ENCODE measurements at regions not wholly inside any gene's neighbourhood (a gene's known extent, or its start where the extent isn't known, plus 50 kb on each side); places are given as distances from the start of the nearest gene placed in this dataset.
A peak's percentile ranks its signal among the peaks of the same experiment; 100 is the strongest.

DNA sequence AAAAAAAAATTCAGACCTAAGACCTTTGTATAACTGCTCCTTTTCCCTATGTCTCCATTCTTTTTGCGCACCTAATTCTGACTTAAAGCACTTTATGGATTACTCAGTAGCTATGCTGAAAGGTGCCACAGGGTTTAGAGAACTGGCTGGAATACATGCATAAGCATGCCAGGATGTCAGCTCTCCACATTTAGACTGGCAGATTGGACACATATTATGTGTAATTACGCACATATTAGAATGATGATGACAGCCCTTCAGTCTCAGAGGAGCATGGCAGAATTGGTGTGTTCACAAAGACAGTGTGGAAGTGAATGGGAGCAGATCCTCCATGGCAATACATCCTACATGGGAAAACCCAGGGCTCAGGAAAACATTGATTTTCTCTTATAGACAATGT, 108.1 kb upstream of the LSAMP start:
- Histone ChIP-seq H3K4me3 (ENCODE audit: insufficient read depth in 1 of 2, low read depth in 1 of 2, low read length in 2 of 2) (no peak overlapping the region), H2BK12ac (ENCODE audit: low read length in 2 of 2) (no peak overlapping the region), H3K18ac (ENCODE audit: low read depth in 1 of 2, low read length in 2 of 2) (no peak overlapping the region), H2BK5ac (ENCODE audit: low read depth, low read length, poor library complexity, severe bottlenecking) (no peak overlapping the region), H2AFZ (ENCODE audit: low read depth, low read length) (no peak overlapping the region), H3K4ac (ENCODE audit: low read depth in 1 of 2, low read length in 2 of 2) (no peak overlapping the region), H3K14ac (ENCODE audit: low read length in 2 of 2) (no peak overlapping the region), H3K36me3 (ENCODE audit: control insufficient read depth in 1 of 2, insufficient read depth in 2 of 2, low read depth in 1 of 2, low read length in 2 of 2) (no peaks in the 10 kb centered on the region), H3K4me1 (ENCODE audit: control insufficient read depth, insufficient read depth, low read depth, low read length) (no peaks in the 10 kb centered on the region), H3K27me3 (ENCODE audit: control insufficient read depth in 1 of 2, insufficient read depth in 1 of 2, low read length in 2 of 2) (no peaks in the 10 kb centered on the region), H3K27ac (ENCODE audit: low read length, poor library complexity, severe bottlenecking) (no peak overlapping the region), H3K9ac (ENCODE audit: low read length) (no peak overlapping the region), H4K8ac (ENCODE audit: low read length) (no peak overlapping the region), H2BK120ac (ENCODE audit: low read depth, low read length) (no peak overlapping the region), H3K79me1 (replicated peaks; ENCODE audit: low read length, poor library complexity, severe bottlenecking) (no peaks in the 10 kb centered on the region), H3K4me2 (ENCODE audit: low read length, poor library complexity, severe bottlenecking) (no peak overlapping the region), H3K9me3 (ENCODE audit: control insufficient read depth, low read length) (no peaks in the 10 kb centered on the region), H2BK15ac (ENCODE audit: low read depth, poor library complexity, severe bottlenecking) (no peak overlapping the region), H4K91ac (ENCODE audit: low read length) (no peak overlapping the region), H2AK5ac (ENCODE audit: low read length, severe bottlenecking) (no peak overlapping the region), H3K23ac (ENCODE audit: low read length in 2 of 2) (no peak overlapping the region)
- WGBS: 94% methylated on average over 2 of the region's 2 CpGs
- DNase-seq: no peak

DNA sequence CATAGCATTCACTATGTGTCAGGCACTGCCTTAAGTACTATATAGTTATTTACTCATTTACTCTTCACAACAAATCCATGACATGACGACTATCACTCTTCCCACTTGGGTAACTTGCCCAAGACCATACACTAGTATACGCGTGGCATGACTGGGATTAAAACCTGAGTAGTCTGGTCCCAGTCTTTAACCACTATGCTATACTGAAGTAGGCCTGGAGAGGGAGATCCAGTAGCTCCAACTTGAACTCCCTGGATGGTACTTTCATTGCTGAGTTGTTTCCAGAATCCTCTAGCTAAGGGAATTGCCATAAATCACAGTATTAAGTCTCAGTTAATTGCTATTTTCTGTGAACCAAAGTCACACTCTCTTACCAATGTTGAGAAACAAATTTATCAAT, 116.2 kb upstream of the LSAMP start:
- Histone ChIP-seq H3K23ac (ENCODE audit: low read length in 2 of 2) (no peak overlapping the region), H3K18ac (ENCODE audit: low read depth in 1 of 2, low read length in 2 of 2) (no peak overlapping the region), H3K4me2 (ENCODE audit: low read length, poor library complexity, severe bottlenecking) (no peak overlapping the region), H2BK5ac (ENCODE audit: low read depth, low read length, poor library complexity, severe bottlenecking) (no peak overlapping the region), H3K9ac (ENCODE audit: low read length) (no peak overlapping the region), H3K4ac (ENCODE audit: low read depth in 1 of 2, low read length in 2 of 2) (no peak overlapping the region), H3K9me3 (ENCODE audit: control insufficient read depth, low read length) (no peaks in the 10 kb centered on the region), H4K91ac (ENCODE audit: low read length) (no peak overlapping the region), H4K8ac (ENCODE audit: low read length) (no peak overlapping the region), H3K36me3 (ENCODE audit: control insufficient read depth in 1 of 2, insufficient read depth in 2 of 2, low read depth in 1 of 2, low read length in 2 of 2) (no peaks in the 10 kb centered on the region), H3K4me1 (ENCODE audit: control insufficient read depth, insufficient read depth, low read depth, low read length) (no peaks in the 10 kb centered on the region), H3K27me3 (ENCODE audit: control insufficient read depth in 1 of 2, insufficient read depth in 1 of 2, low read length in 2 of 2) (no peaks in the 10 kb centered on the region), H2BK12ac (ENCODE audit: low read length in 2 of 2) (no peak overlapping the region), H2BK120ac (ENCODE audit: low read depth, low read length) (no peak overlapping the region), H2AFZ (ENCODE audit: low read depth, low read length) (no peak overlapping the region), H2AK5ac (ENCODE audit: low read length, severe bottlenecking) (no peak overlapping the region), H3K27ac (ENCODE audit: low read length, poor library complexity, severe bottlenecking) (no peak overlapping the region), H2BK15ac (ENCODE audit: low read depth, poor library complexity, severe bottlenecking) (no peak overlapping the region), H3K4me3 (ENCODE audit: insufficient read depth in 1 of 2, low read depth in 1 of 2, low read length in 2 of 2) (no peak overlapping the region), H3K14ac (ENCODE audit: low read length in 2 of 2) (no peak overlapping the region), H3K79me1 (replicated peaks; ENCODE audit: low read length, poor library complexity, severe bottlenecking) (no peaks in the 10 kb centered on the region)
- 50% methylated on average over 2 of the region's 3 CpGs for WGBS
- DNase-seq: no peak

DNA sequence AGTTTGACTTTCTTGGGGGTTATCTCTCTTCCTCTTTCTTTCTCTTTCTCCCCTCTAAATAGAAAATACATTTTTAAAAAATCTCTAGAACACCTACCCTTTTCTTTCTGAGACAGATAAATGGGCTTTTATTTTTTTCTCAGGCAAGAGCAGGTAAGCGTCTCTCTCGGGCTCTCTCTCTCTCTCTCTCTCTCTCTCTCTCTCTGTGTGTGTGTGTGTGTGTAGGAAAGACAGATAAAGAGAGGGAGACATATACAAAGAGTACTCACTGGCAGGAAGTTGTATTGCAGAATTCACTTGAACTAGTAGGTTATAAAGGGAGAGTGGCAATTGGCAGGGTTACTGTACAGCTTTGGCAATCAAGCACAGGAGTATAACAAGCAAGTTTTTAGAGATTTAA, 118.1 kb upstream of the LSAMP start:
- Histone ChIP-seq H2BK120ac (ENCODE audit: low read depth, low read length) (no peak overlapping the region), H3K27ac (ENCODE audit: low read length, poor library complexity, severe bottlenecking) (no peak overlapping the region), H3K9me3 (ENCODE audit: control insufficient read depth, low read length) (no peaks in the 10 kb centered on the region), H3K4me3 (ENCODE audit: insufficient read depth in 1 of 2, low read depth in 1 of 2, low read length in 2 of 2) (no peak overlapping the region), H3K14ac (ENCODE audit: low read length in 2 of 2) (no peak overlapping the region), H2AK5ac (ENCODE audit: low read length, severe bottlenecking) (no peak overlapping the region), H2BK12ac (ENCODE audit: low read length in 2 of 2) (no peak overlapping the region), H3K23ac (ENCODE audit: low read length in 2 of 2) (no peak overlapping the region), H2BK15ac (ENCODE audit: low read depth, poor library complexity, severe bottlenecking) (no peak overlapping the region), H3K4me1 (ENCODE audit: control insufficient read depth, insufficient read depth, low read depth, low read length) (no peaks in the 10 kb centered on the region), H3K79me1 (replicated peaks; ENCODE audit: low read length, poor library complexity, severe bottlenecking) (no peaks in the 10 kb centered on the region), H3K36me3 (ENCODE audit: control insufficient read depth in 1 of 2, insufficient read depth in 2 of 2, low read depth in 1 of 2, low read length in 2 of 2) (no peaks in the 10 kb centered on the region), H2AFZ (ENCODE audit: low read depth, low read length) (no peak overlapping the region), H3K9ac (ENCODE audit: low read length) (no peak overlapping the region), H4K8ac (ENCODE audit: low read length) (no peak overlapping the region), H3K4me2 (ENCODE audit: low read length, poor library complexity, severe bottlenecking) (no peak overlapping the region), H4K91ac (ENCODE audit: low read length) (no peak overlapping the region), H3K18ac (ENCODE audit: low read depth in 1 of 2, low read length in 2 of 2) (no peak overlapping the region), H2BK5ac (ENCODE audit: low read depth, low read length, poor library complexity, severe bottlenecking) (no peak overlapping the region), H3K4ac (ENCODE audit: low read depth in 1 of 2, low read length in 2 of 2) (no peak overlapping the region), H3K27me3 (ENCODE audit: control insufficient read depth in 1 of 2, insufficient read depth in 1 of 2, low read length in 2 of 2) (no peaks in the 10 kb centered on the region)
- peak; percentile 2 for DNase-seq
- no CpG with 5 or more reads among the region's 2 CpGs for WGBS

DNA sequence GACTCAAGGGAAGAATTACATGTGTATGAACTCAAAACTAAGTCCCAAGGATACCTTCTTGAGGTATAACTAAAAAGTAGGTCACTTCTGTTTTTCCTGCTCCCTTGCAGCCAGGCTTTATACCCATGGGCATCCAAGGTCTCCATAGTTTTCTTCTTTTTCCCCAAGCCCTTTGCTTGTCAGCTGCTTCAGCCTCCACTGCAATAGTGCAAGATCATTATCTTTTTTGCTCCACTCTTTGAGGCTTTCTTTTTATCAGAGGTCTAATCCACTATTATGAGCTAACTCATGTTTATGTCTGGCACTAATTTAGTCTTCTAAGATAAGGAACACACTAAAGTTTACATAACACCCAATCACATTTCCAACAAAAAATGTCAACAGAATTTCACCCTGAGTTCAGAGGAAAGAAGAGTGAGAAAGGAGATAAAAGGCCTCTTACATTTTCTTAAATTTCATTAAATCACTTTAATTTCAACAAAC, 121.2 kb upstream of the LSAMP start:
- Histone ChIP-seq H4K91ac (ENCODE audit: low read length) (no peak overlapping the region), H3K27ac (ENCODE audit: low read length, poor library complexity, severe bottlenecking) (no peak overlapping the region), H3K4me2 (ENCODE audit: low read length, poor library complexity, severe bottlenecking) (no peak overlapping the region), H2BK120ac (ENCODE audit: low read depth, low read length) (no peak overlapping the region), H3K4ac (ENCODE audit: low read depth in 1 of 2, low read length in 2 of 2) (no peak overlapping the region), H3K79me1 (replicated peaks; ENCODE audit: low read length, poor library complexity, severe bottlenecking) (no peaks in the 10 kb centered on the region), H2BK5ac (ENCODE audit: low read depth, low read length, poor library complexity, severe bottlenecking) (no peak overlapping the region), H3K4me1 (ENCODE audit: control insufficient read depth, insufficient read depth, low read depth, low read length) (no peaks in the 10 kb centered on the region), H3K27me3 (ENCODE audit: control insufficient read depth in 1 of 2, insufficient read depth in 1 of 2, low read length in 2 of 2) (no peaks in the 10 kb centered on the region), H3K9me3 (ENCODE audit: control insufficient read depth, low read length) (no peaks in the 10 kb centered on the region), H2BK12ac (ENCODE audit: low read length in 2 of 2) (no peak overlapping the region), H3K9ac (ENCODE audit: low read length) (no peak overlapping the region), H4K8ac (ENCODE audit: low read length) (no peak overlapping the region), H3K18ac (ENCODE audit: low read depth in 1 of 2, low read length in 2 of 2) (no peak overlapping the region), H2AFZ (ENCODE audit: low read depth, low read length) (no peak overlapping the region), H3K23ac (ENCODE audit: low read length in 2 of 2) (no peak overlapping the region), H3K14ac (ENCODE audit: low read length in 2 of 2) (no peak overlapping the region), H3K36me3 (ENCODE audit: control insufficient read depth in 1 of 2, insufficient read depth in 2 of 2, low read depth in 1 of 2, low read length in 2 of 2) (no peaks in the 10 kb centered on the region), H2AK5ac (ENCODE audit: low read length, severe bottlenecking) (no peak overlapping the region), H2BK15ac (ENCODE audit: low read depth, poor library complexity, severe bottlenecking) (no peak overlapping the region), H3K4me3 (ENCODE audit: insufficient read depth in 1 of 2, low read depth in 1 of 2, low read length in 2 of 2) (no peak overlapping the region)
- DNase-seq: peak; percentile 1

Measured in mesenchymal stem cell (in vitro differentiated cells and primary cell).